Brain microvascular endothelial cell (primary cell): ENCODE measurements at regions not wholly inside any gene's neighbourhood (a gene's known extent, or its start where the extent isn't known, plus 50 kb on each side); places are given as distances from the start of the nearest gene placed in this dataset.

ENCODE experiments used
- DNase-seq: peaks from one replicate; pipeline ENCODE4 v3.0.0-alpha.2; 2020
- H3K27ac ChIP-seq: fragments of 250-450 bp; sonication (Bioruptor Pico); 2 replicates; pipeline ENCODE4 v1.5.1; 2020; ENCODE audit warnings: mild to moderate bottlenecking, moderate library complexity
- H3K27me3 ChIP-seq: fragments of 250-450 bp; sonication (Bioruptor Pico); replicated peaks from 2 replicates; pipeline ENCODE4 v1.5.1; 2020; ENCODE audit warnings: mild to moderate bottlenecking
- H3K36me3 ChIP-seq: fragments of 250-450 bp; sonication (Bioruptor Pico); replicated peaks from 2 replicates; pipeline ENCODE4 v1.5.1; 2020; ENCODE audit warnings: mild to moderate bottlenecking
- H3K4me3 ChIP-seq: 2 replicates; pipeline ENCODE4 v1.5.1; 2011; ENCODE audit warnings: low read depth, mild to moderate bottlenecking, control low read depth, low read length, moderate library complexity
- CTCF ChIP-seq: IDR thresholded peaks from 2 replicates; pipeline ENCODE4 v1.5.1; 2011; ENCODE audit warnings: low read depth, mild to moderate bottlenecking, moderate library complexity, low read length, control low read depth, inconsistent platforms; ENCODE audit errors: missing control alignments
- in situ Hi-C: cut with HindIII; loops from 2 replicates; pipeline ENCODE4 v1.10.0; 2017; ENCODE audit warnings: low sequenced_read_pairs, low pct_ligation_motif_present

DNA sequence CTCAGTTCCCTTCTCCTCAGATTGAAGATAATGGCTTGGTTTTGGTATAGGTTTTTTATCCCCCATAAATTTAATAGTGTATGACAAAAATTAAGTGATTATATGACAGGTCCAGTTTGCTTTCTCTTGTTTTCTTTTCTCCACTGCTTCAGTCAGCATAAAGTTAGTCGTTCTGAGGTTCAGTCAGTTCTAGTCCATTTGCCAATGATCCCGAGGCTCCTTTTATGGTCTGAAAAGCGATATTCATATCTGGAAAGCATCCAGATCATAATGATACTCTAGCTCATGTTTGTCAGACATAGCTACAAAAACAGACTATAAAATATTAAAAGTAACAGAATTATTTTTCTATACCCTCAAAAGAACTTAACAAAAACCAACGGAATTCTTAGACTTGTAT lies 67.1 kb upstream of the SLC38A4 start:
- in situ Hi-C loops = no loop called here
- Histone ChIP-seq H3K27me3 (no peaks in the 10 kb centered on the region), H3K27ac (no peak overlapping the region), H3K36me3 (no peaks in the 10 kb centered on the region), H3K4me3 (no peak overlapping the region)
- DNase-seq = no peak
- no peak for TF ChIP-seq CTCF

DNA sequence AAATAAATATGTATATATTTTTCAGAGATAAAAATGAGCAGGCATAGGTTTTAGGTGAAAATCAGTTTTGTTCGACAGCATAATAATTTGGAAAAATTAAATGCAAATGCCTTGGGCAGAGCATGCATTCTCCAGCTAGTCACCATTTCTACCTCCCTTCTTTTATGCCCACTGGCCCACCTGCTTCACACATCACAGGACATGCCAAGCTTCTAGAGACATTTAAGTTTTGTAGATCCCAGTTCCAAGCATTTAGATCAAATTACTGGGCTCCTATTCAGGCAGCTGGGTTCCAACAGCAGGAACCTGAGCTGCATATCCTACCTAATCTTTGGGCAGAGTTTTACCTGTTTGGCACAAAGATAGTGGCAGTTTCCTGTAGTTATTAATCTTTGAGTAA lies 67.6 kb upstream of the SLC38A4 start:
- H3K27ac ChIP-seq = no peak overlapping the region
- H3K27me3 ChIP-seq = no peaks in the 10 kb centered on the region
- DNase-seq = no peak
- TF ChIP-seq CTCF = no peak
- H3K36me3 ChIP-seq = no peaks in the 10 kb centered on the region
- H3K4me3 ChIP-seq = no peak overlapping the region
- in situ Hi-C loops = no loop called here

DNA sequence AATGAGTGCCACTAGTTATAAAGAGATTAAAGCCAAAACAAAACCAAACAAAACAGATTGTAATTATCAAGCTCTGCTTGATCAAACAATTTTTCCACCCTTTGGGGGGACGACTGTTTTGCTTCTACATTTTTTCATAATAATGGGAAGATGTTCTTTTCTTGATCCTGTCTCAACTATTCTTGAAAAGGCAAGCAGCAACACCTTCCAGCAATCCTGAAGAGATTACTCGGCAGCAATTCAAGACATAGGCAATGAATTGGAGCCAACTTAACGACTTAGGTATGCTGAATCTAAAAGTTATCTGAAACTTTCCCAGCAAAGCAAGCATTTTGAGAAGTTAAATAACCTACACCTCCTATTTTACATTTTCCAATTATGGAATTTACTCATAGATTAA lies 69.9 kb upstream of the SLC38A4 start:
- no peak for DNase-seq
- Histone ChIP-seq H3K36me3 (no peaks in the 10 kb centered on the region), H3K4me3 (no peak overlapping the region), H3K27ac (no peak overlapping the region), H3K27me3 (no peaks in the 10 kb centered on the region)
- no peak for TF ChIP-seq CTCF
- in situ Hi-C loops = no loop called here

- Histone ChIP-seq H3K4me3 (no peak overlapping the region), H3K27ac (no peak overlapping the region), H3K27me3 (no peaks in the 10 kb centered on the region), H3K36me3 (no peaks in the 10 kb centered on the region)
- DNase-seq = no peak
- in situ Hi-C loops = no loop called here
- no peak for TF ChIP-seq CTCF
Observed at GRCh38 chr12:46896680-46897079, 70.9 kb upstream of the SLC38A4 start.

DNA sequence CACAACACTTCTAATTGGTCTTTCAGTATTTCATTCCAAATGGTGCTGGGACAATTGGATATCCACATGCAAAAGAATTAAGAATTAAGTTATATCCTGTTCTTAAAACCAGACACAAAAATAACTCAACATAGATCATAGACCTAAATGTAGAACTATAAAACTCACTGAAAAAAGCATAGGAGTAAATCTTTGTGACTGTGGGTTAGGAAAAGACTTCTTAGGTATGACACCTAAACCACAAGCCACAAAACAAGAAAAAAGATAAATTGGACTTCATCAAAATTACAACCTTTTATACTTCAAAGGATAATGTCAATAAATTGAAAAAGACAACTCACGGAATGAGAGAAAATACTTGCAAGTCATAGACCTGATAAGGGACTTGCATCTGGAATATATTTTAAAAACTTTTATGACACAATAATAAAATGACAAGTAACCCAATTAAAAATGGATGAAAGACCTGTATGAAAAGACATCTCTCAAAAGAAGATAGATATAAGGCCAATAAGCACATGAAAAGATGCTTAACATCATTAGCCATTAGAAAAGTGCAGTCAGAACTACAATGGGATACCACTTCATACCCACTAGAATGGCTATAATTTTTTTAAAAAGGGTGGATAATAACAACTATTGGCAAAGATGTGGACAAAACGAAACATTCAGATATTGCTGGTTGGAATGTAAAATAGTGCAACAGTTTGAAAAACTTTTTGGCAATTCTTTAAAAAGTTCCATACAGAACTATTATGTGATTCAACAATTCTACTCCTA lies 72.5 kb upstream of the SLC38A4 start:
- H3K27ac ChIP-seq = no peak overlapping the region
- H3K36me3 ChIP-seq = no peaks in the 10 kb centered on the region
- DNase-seq = no peak
- H3K4me3 ChIP-seq = no peak overlapping the region
- TF ChIP-seq CTCF = no peak
- H3K27me3 ChIP-seq = no peaks in the 10 kb centered on the region
- in situ Hi-C loops = no loop called here

GRCh38 chr12:46898989-46899388 lies 73.2 kb upstream of the SLC38A4 start:
- Histone ChIP-seq H3K27ac (no peak overlapping the region), H3K27me3 (no peaks in the 10 kb centered on the region), H3K36me3 (no peaks in the 10 kb centered on the region), H3K4me3 (no peak overlapping the region)
- DNase-seq = no peak
- TF ChIP-seq CTCF = no peak
- in situ Hi-C loops = no loop called here
